Omental fat pad (tissue), 3 donors: ENCODE measurements at regions not wholly inside any gene's neighbourhood (a gene's known extent, or its start where the extent isn't known, plus 50 kb on each side); places are given as distances from the start of the nearest gene placed in this dataset.

Experiments
- ATAC-seq: fragments of 150-250 bp; one replicate; pipeline ENCODE4 v1.9.1; 2016; ENCODE audit warnings: mild to moderate bottlenecking, moderate library complexity; ENCODE audit not compliant: low FRiP score
- DNase-seq: peaks from one replicate; pipeline ENCODE4 v3.0.0-alpha.2; 2019; ENCODE audit warnings: low spot score
- CTCF ChIP-seq, 3 donors: fragments of 450-650 bp; IDR thresholded peaks; one replicate each; pipeline ENCODE4 v1.5.1; 2016 to 2017; ENCODE audit warnings: antibody characterized with exemption in 3 of 3, mild to moderate bottlenecking in 3 of 3, moderate library complexity in 2 of 3

DNA sequence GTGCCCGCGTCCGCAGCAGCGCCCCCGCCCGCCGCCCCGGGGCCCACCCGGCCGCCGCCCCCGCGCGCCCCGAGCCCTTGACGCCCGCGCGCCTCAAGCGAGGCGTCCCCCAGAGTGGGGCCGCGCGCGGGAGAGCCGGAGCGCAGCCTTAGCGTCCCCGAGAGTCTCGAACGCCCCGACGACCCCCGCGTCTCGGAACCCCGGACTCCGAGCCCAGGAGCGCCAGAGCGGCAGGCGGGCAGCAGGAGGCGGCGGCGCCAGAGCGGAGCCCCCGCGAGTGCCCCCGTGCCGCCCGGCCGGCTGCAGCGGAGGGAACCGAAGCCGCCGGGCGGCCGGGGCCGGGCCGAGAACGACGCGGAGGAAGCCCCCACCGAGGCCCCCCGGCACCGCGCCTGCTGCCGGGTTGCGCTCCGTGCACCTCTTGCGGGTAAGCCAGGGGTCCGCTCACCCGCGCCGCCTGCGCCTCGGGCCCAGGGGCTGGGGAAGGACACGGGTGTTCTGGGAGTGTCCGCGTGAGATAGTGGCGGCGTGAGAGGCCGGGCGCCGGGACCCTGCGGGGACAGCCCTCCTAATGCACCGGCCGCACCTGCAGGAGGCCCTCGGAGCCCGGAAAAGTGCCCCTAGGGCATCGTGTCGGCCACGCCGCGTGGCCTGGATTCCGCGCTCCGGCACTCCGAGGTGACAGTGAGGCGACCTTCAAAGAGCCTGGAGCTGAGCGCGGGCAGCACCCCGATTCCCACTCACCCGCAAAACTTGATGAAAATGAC lies 52.0 kb upstream of the ULK4 start:
- DNase-seq (no peak), ATAC-seq (peak; percentile 22)
- no peak for TF ChIP-seq CTCF (IDR thresholded peaks at IDR 0.05)

DNA sequence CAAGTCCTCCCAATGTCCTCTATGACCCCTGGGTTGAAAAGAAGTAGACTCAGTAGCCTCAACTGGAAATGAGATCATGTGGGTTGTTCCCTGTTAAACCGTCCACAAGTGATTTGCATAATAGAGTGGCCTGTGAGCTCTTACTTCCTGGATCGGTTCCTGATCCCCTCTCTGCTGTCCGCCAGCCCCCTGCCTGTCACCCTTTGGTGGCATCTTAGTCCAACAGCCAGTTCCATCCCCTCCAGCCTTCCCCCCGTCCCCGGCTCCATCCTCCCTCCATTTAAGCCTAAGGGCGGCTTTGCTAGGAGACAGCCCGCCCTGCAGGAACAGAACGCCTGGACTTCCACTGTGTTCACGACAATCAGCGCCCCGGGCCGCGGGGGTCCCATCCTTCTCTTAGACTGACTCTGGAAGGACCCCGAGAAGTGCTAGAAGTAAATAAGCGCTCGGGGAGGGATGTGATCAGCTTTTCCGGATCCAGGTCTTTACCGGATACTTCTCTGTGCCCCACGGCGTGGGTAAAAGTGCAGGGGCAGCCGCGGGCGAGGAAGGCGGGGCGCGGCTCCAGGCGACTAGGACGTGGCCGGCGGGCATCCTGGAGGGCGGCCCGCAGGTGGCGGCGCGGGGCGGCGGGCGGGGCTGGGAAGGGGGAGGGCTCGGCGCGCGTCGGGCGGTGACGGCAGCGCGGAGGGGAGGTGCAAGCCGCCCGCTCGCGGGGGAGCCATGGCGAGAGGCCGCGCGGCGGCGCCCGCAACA lies 51.2 kb upstream of the ULK4 start:
- TF ChIP-seq CTCF (IDR thresholded peaks at IDR 0.05): no peak
- no peak for DNase-seq
- peak; percentile 78 for ATAC-seq

GRCh38 chr3:42012383-42012934 lies 50.6 kb upstream of the ULK4 start:
- DNase-seq (no peak), ATAC-seq (no peak)
- no peak for TF ChIP-seq CTCF (IDR thresholded peaks at IDR 0.05)
